ENCODE measurements at regions not wholly inside any gene's neighbourhood (a gene's known extent, or its start where the extent isn't known, plus 50 kb on each side); places are given as distances from the start of the nearest gene placed in this dataset.

- DNase-seq: no peak
These were observed 83.1 kb upstream of the SEMA3A start for GRCh38 chr7:84277628-84278224.

DNA sequence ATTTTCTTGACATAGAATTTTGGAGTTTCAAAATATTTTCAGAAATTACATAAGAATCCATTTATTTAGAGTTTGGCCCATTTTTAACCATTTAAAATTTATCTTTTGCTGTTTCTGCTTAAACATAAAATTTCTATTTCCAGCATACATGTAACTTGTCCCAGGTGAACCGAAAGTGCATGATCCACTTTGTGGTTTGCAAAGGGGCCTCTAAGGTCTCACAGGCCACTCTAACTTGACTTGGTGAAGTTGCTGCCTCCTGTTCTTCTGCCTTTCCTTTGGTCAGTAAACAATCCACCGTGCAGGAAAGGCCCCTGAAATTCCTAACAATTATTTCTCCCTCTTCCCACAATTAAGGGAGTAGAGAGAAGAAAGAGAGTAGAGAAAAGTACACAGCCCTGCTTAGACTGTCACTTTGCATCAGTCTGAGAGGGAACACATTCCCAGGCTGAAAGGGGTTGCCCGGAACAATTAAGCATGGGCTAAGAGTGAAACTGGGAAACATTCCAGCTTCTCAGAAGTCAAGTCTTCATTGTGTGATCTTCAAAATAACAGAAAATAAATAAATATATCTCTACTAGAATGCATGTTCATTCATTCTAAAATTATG lies 79.5 kb upstream of the SEMA3A start:
- DNase-seq: no peak

GRCh38 chr7:84271543-84271942 lies 77.0 kb upstream of the SEMA3A start:
- no peak for DNase-seq

- DNase-seq: no peak
These were observed 69.8 kb upstream of the SEMA3A start for GRCh38 chr7:84264396-84264795.

DNA sequence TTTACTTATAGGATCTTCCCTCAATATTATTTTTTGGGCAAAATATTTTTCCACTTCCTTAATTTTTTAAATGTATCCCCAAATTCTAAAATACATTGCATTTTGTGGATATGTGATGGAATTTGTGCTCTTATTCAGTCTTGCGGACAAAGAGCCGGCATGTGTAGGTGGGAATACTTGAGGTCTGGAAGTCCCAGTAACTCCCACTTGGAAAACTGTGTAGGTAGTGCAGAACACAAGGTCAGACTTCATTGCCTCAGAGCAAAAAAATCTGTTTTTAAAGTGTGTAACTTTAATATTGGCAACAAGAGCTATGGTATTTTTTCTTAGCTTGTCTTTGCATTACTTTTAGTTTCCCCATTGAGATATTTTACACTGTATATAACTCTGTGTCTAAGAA lies 68.5 kb upstream of the SEMA3A start:
- no peak for DNase-seq

- no peak for DNase-seq
These were observed 66.9 kb upstream of the SEMA3A start for GRCh38 chr7:84261509-84261908.

DNA sequence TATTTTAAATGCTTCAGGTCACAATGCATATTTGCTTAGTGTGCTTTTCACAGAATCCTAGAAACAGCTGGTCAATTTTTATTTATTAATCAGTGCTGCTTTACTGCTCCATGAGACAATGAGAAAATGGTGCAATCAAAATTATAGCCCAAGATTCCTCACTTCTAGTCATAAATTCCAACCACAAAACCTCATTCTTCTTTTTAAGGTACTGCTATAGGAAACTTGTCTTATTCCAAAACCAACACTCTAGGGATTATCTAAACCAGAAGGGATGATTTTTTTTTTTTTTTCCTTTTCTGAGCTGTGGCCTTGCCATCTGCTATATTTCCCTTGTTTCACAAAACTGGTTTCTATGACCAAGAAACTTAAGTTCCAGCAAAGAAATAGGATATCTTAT lies 64.0 kb upstream of the SEMA3A start:
- no peak for DNase-seq

DNA sequence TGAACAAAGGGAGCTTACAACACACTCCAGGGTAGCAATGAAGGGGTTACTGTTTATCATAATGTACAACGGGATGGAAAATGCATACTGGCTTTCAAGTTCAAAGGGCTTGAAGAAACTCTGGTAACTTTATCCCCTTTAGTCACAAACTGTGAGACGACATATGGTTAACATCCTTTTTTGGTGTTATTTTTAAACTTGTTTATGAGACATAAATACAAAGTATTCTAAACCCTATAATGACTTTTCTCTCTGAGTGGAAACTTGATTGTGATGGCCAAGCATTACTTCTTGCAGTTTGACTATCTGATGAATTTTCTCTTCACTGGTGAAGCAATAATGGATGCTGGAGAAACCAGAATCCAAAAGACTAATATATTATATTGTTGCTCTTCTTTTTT lies 62.0 kb upstream of the SEMA3A start:
- DNase-seq: no peak

GRCh38 chr7:84251277-84251781 lies 56.7 kb upstream of the SEMA3A start:
- no peak for DNase-seq

DNA sequence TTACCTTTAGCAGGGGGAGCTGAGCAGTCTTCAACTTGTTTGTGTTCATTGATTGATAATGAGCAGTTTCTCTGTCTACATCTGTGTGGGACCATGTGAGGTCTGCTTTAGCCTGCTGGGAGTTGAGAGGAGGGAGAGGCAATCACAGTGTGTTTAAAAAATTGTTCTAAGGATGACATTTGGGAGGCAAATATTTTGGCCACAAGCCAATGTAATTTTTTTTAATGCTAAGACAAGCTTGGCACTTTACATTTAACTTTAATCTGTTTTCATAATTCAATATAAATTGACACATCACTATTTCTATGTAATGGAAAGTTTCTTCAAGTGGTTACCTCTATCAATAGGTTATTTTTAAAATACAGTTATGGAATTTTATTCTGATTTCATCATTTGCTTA lies 55.9 kb upstream of the SEMA3A start:
- no peak for DNase-seq

DNA sequence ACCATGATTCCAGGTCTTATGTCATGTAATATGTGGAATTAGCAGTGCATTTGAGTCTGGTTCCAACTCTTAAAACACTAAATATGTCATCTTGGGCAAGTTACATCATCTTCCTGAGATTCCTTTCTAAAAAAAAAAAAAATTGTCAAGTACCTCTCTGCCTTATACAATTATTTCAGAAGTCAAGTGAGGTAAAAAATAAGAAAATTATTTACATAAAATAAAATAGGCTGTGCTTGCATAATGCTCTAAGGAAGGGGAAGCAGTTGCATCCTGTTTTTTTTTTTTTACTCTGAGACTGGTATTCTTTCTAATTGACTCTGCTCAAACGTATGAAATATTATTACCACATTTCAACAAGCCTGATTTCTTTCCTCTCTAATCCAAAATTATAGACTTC lies 55.1 kb upstream of the SEMA3A start:
- DNase-seq: no peak

GRCh38 chr7:84248843-84249242 lies 54.3 kb upstream of the SEMA3A start:
- no peak for DNase-seq

DNA sequence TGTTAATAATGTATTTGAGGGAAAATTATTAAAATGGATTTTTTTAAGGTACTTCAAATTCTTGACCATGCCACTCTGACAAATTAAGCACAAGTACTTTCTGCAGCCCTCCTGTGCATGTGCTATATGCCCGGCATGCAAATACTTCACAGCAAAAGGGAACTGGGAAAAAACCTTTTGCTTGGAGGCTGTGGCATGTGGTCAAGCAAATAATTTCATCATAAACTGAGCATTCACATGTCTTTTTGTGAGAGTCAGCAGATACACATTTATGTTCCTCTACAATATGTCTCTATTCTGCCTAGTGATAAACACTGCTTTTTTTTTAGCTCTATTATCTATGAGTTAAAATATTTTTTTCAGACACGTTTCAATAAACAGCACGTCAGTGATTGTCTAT lies 53.7 kb upstream of the SEMA3A start:
- DNase-seq: no peak

DNA sequence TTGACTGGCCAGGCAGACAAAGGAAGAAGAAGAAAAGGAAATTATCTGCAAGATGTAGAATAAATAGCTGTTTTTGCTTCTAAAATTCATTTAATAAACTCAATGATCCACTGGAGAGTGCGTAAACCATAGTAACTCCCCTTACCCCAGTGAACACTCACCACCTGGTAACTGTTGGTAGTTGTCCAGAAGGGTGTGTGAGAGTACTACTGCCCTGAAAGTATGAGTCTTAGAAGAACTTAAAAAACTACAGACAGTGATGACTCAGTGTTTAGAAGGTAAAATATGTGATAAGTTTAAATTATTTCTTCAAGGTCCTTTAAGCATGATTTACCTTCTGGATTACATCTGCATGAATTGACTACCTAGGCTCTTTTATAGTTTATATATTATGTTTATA lies 53.0 kb upstream of the SEMA3A start:
- no peak for DNase-seq

DNA sequence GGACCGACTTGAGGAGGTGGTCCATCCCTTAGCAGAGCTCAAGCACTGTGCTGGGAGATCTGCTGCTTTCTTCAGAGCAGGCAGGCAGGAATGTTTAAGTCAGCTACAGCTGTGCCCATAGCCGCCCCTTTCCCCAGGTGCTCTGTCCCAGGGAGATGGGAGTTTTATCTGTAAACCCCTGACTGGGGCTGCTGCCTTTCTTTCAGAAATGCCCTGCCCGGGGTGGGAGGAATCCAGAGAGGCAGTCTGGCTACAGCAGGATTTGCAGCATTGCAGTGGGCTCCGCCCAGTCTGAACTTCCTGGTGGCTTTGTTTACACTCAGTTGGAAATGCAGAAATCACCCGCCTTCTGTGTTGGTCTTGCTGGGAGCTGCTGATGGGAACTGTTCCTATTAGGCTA lies 51.2 kb upstream of the SEMA3A start:
- DNase-seq: no peak
